SK-N-SH treated with all-trans-retinoic acid at 6 μM for 48 hours (cell line): ENCODE measurements at regions not wholly inside any gene's neighbourhood (a gene's known extent, or its start where the extent isn't known, plus 50 kb on each side); places are given as distances from the start of the nearest gene placed in this dataset.

Source experiments
- ARNTL ChIP-seq: fragments of 450-650 bp; formaldehyde crosslinking; IDR thresholded peaks from 2 replicates; pipeline ENCODE4 v1.5.0; 2020; ENCODE audit warnings: low read depth, mild to moderate bottlenecking, moderate library complexity, borderline replicate concordance
- CREB5 ChIP-seq: fragments of 250-450 bp; sonication (Bioruptor Pico); IDR thresholded peaks from 2 replicates; pipeline ENCODE4 v1.5.1; 2020; ENCODE audit warnings: low read depth, mild to moderate bottlenecking, moderate library complexity
- ESRRG ChIP-seq: fragments of 250-450 bp; sonication (Bioruptor Pico); IDR thresholded peaks from 2 replicates; pipeline ENCODE4 v1.6.1; 2021; ENCODE audit warnings: mild to moderate bottlenecking
- OSR1 ChIP-seq: fragments of 250-450 bp; sonication (Bioruptor Pico); IDR thresholded peaks from 2 replicates; pipeline ENCODE4 v1.8.0; 2022; ENCODE audit warnings: moderate library complexity, mild to moderate bottlenecking, inconsistent platforms
- TCF4 ChIP-seq: fragments of 250-450 bp; sonication (Bioruptor Pico); IDR thresholded peaks from 2 replicates; pipeline ENCODE4 v1.8.0; 2021; ENCODE audit warnings: mild to moderate bottlenecking, moderate library complexity, borderline replicate concordance
- ZNF8 ChIP-seq: fragments of 450-650 bp; formaldehyde crosslinking; IDR thresholded peaks from 2 replicates; pipeline ENCODE4 v1.5.0; 2020; ENCODE audit warnings: mild to moderate bottlenecking, moderate library complexity
- TF ChIP-seq, protein P1 (sequence below): fragments of 250-450 bp; sonication (Bioruptor Pico); IDR thresholded peaks from 2 replicates; pipeline ENCODE4 v1.8.0; 2020; ENCODE audit warnings: mild to moderate bottlenecking, moderate library complexity, borderline replicate concordance
- TF ChIP-seq, protein P2 (sequence below): fragments of 250-450 bp; sonication (Bioruptor Pico); IDR thresholded peaks from 2 replicates; pipeline ENCODE4 v1.8.0; 2021; ENCODE audit warnings: low read depth, mild to moderate bottlenecking, moderate library complexity, borderline replicate concordance

- TF ChIP-seq ZNF8 (CRISPR knock-in tag) (no peak), ESRRG (CRISPR knock-in tag) (no peak), ARNTL (no peak), OSR1 (CRISPR knock-in tag) (no peak), CREB5 (CRISPR knock-in tag) (no peak), TCF4 (CRISPR knock-in tag) (no peak)
- TF ChIP-seq, protein P1, sequence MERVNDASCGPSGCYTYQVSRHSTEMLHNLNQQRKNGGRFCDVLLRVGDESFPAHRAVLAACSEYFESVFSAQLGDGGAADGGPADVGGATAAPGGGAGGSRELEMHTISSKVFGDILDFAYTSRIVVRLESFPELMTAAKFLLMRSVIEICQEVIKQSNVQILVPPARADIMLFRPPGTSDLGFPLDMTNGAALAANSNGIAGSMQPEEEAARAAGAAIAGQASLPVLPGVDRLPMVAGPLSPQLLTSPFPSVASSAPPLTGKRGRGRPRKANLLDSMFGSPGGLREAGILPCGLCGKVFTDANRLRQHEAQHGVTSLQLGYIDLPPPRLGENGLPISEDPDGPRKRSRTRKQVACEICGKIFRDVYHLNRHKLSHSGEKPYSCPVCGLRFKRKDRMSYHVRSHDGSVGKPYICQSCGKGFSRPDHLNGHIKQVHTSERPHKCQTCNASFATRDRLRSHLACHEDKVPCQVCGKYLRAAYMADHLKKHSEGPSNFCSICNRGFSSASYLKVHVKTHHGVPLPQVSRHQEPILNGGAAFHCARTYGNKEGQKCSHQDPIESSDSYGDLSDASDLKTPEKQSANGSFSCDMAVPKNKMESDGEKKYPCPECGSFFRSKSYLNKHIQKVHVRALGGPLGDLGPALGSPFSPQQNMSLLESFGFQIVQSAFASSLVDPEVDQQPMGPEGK (CRISPR knock-in tag) = no peak
- TF ChIP-seq, protein P2, sequence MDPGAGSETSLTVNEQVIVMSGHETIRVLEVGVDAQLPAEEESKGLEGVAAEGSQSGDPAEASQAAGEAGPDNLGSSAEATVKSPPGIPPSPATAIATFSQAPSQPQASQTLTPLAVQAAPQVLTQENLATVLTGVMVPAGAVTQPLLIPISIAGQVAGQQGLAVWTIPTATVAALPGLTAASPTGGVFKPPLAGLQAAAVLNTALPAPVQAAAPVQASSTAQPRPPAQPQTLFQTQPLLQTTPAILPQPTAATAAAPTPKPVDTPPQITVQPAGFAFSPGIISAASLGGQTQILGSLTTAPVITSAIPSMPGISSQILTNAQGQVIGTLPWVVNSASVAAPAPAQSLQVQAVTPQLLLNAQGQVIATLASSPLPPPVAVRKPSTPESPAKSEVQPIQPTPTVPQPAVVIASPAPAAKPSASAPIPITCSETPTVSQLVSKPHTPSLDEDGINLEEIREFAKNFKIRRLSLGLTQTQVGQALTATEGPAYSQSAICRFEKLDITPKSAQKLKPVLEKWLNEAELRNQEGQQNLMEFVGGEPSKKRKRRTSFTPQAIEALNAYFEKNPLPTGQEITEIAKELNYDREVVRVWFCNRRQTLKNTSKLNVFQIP (CRISPR knock-in tag) = no peak
Measured at GRCh38 chr2:136057802-136058140, 60.2 kb downstream of the CXCR4 start.
